ENCODE measurements at regions not wholly inside any gene's neighbourhood (a gene's known extent, or its start where the extent isn't known, plus 50 kb on each side); places are given as distances from the start of the nearest gene placed in this dataset.

- DNase-seq (ENCODE audit: low read depth in 2 of 2): no peak
Measured at GRCh38 chr4:33579951-33580350, 2664.4 kb downstream of the ARAP2 start.

GRCh38 chr4:33592701-33593100 lies 2651.6 kb downstream of the ARAP2 start:
- DNase-seq (ENCODE audit: low read depth in 2 of 2): no peak

GRCh38 chr4:33606951-33607350 lies 2637.4 kb downstream of the ARAP2 start:
- DNase-seq (ENCODE audit: low read depth in 2 of 2): no peak

GRCh38 chr4:33616121-33616520 lies 2628.2 kb downstream of the ARAP2 start:
- no peak for DNase-seq (ENCODE audit: low read depth in 2 of 2)

- DNase-seq (ENCODE audit: low read depth in 2 of 2): no peak
Measured at GRCh38 chr4:33625748-33626147, 2618.6 kb downstream of the ARAP2 start.

GRCh38 chr4:33626221-33626620 lies 2618.1 kb downstream of the ARAP2 start:
- no peak for DNase-seq (ENCODE audit: low read depth in 2 of 2)

- DNase-seq (ENCODE audit: low read depth in 2 of 2): no peak
Measured at GRCh38 chr4:33628296-33628695, 2616.0 kb downstream of the ARAP2 start.

- DNase-seq (ENCODE audit: low read depth in 2 of 2): no peak
Measured at GRCh38 chr4:33649015-33649414, 2595.3 kb downstream of the ARAP2 start.

- no peak for DNase-seq (ENCODE audit: low read depth in 2 of 2)
Measured at GRCh38 chr4:33649471-33649870, 2594.8 kb downstream of the ARAP2 start.

GRCh38 chr4:33650036-33650435 lies 2594.3 kb downstream of the ARAP2 start:
- DNase-seq (ENCODE audit: low read depth in 2 of 2): no peak

GRCh38 chr4:33658971-33659370 lies 2585.3 kb downstream of the ARAP2 start:
- no peak for DNase-seq (ENCODE audit: low read depth in 2 of 2)

- no peak for DNase-seq (ENCODE audit: low read depth in 2 of 2)
Measured at GRCh38 chr4:33661636-33662035, 2582.7 kb downstream of the ARAP2 start.

GRCh38 chr4:33685939-33686338 lies 2558.4 kb downstream of the ARAP2 start:
- no peak for DNase-seq (ENCODE audit: low read depth in 2 of 2)

GRCh38 chr4:33696041-33696440 lies 2548.3 kb downstream of the ARAP2 start:
- DNase-seq (ENCODE audit: low read depth in 2 of 2): no peak

GRCh38 chr4:33696586-33696985 lies 2547.7 kb downstream of the ARAP2 start:
- DNase-seq (ENCODE audit: low read depth in 2 of 2): no peak

GRCh38 chr4:33709247-33709646 lies 2535.1 kb downstream of the ARAP2 start:
- DNase-seq (ENCODE audit: low read depth in 2 of 2): no peak

GRCh38 chr4:33711826-33712225 lies 2532.5 kb downstream of the ARAP2 start:
- no peak for DNase-seq (ENCODE audit: low read depth in 2 of 2)

- no peak for DNase-seq (ENCODE audit: low read depth in 2 of 2)
Measured at GRCh38 chr4:33714971-33715370, 2529.3 kb downstream of the ARAP2 start.

- no peak for DNase-seq (ENCODE audit: low read depth in 2 of 2)
Measured at GRCh38 chr4:33715841-33716395, 2528.4 kb downstream of the ARAP2 start.

GRCh38 chr4:33722254-33722653 lies 2522.1 kb downstream of the ARAP2 start:
- no peak for DNase-seq (ENCODE audit: low read depth in 2 of 2)

GRCh38 chr4:33722800-33723516 lies 2521.4 kb downstream of the ARAP2 start:
- DNase-seq (ENCODE audit: low read depth in 2 of 2): no peak

GRCh38 chr4:33724685-33725084 lies 2519.6 kb downstream of the ARAP2 start:
- no peak for DNase-seq (ENCODE audit: low read depth in 2 of 2)

- DNase-seq (ENCODE audit: low read depth in 2 of 2): no peak
Measured at GRCh38 chr4:33725861-33726260, 2518.5 kb downstream of the ARAP2 start.

GRCh38 chr4:33737726-33738125 lies 2506.6 kb downstream of the ARAP2 start:
- DNase-seq (ENCODE audit: low read depth in 2 of 2): no peak

All from stimulated activated CD4-positive, alpha-beta T cell treated with anti-CD3 and anti-CD28 coated beads, Interleukin-1b, Interleukin-23, amount 100 ng/mL, for 4 hours (primary cell).